Keratinocyte (primary cell): ENCODE measurements at regions not wholly inside any gene's neighbourhood (a gene's known extent, or its start where the extent isn't known, plus 50 kb on each side); places are given as distances from the start of the nearest gene placed in this dataset.

ENCODE experiments used
- DNase-seq: peaks from one replicate; pipeline ENCODE4 v3.0.0-alpha.2; 2011; ENCODE audit warnings: low read depth, missing footprints, low spot score
- FAIRE-seq: peaks from 2 replicates; lab custom pipeline; 2011; peaks lifted over from hg19 to GRCh38; lab: Jason Lieb, UNC
- H2AFZ ChIP-seq: 2 replicates; pipeline ENCODE4 v1.6.0; 2012; ENCODE audit warnings: low read length, control low read depth, inconsistent platforms; ENCODE audit not compliant: control insufficient read depth
- H3K27ac ChIP-seq: 2 replicates; pipeline ENCODE4 v1.5.1; 2011; ENCODE audit warnings: low read length; ENCODE audit not compliant: control insufficient read depth, insufficient read depth
- H3K27me3 ChIP-seq: 3 replicates; pipeline ENCODE4 v1.6.0; 2011; ENCODE audit warnings: low read length; ENCODE audit not compliant: control insufficient read depth, insufficient read depth; ENCODE audit errors: extremely low read depth
- H3K36me3 ChIP-seq, 2 experiments: 2 replicates in 1 of 2; 3 replicates in 1 of 2; pipeline ENCODE4 v1.5.1; 2011; ENCODE audit warnings: low read length in 2 of 2, mild to moderate bottlenecking in 1 of 2; ENCODE audit not compliant: control insufficient read depth in 2 of 2, insufficient read depth in 2 of 2; ENCODE audit errors: extremely low read depth in 1 of 2
- H3K4me1 ChIP-seq: 3 replicates; pipeline ENCODE4 v1.5.1; 2011; ENCODE audit warnings: low read length; ENCODE audit not compliant: control insufficient read depth, insufficient read depth; ENCODE audit errors: extremely low read depth
- H3K4me2 ChIP-seq: 3 replicates; pipeline ENCODE4 v1.6.0; 2011; ENCODE audit warnings: low read depth, low read length; ENCODE audit not compliant: control insufficient read depth, insufficient read depth; ENCODE audit errors: extremely low read depth
- H3K4me3 ChIP-seq, 3 experiments: fragments of 200-600 bp in 1 of 3; sonication (generic) in 1 of 3; 2 replicates in 2 of 3; 3 replicates in 1 of 3; pipeline ENCODE4 v1.5.1; 2011 to 2016; ENCODE audit warnings: low read length in 3 of 3, mild to moderate bottlenecking in 3 of 3, control low read depth in 2 of 3, inconsistent platforms in 1 of 3, low read depth in 1 of 3, mixed read lengths in 1 of 3, mixed run types in 1 of 3, moderate library complexity in 1 of 3; ENCODE audit not compliant: control insufficient read depth in 2 of 3, insufficient read depth in 2 of 3; ENCODE audit errors: extremely low read depth in 1 of 3
- H3K79me2 ChIP-seq: 2 replicates; pipeline ENCODE4 v1.6.0; 2012; ENCODE audit warnings: low read length; ENCODE audit not compliant: control insufficient read depth, insufficient read depth
- H3K9ac ChIP-seq: 3 replicates; pipeline ENCODE4 v1.6.0; 2011; ENCODE audit warnings: low read length; ENCODE audit not compliant: control insufficient read depth, insufficient read depth; ENCODE audit errors: extremely low read depth
- H3K9me1 ChIP-seq: 3 replicates; pipeline ENCODE4 v1.6.0; 2011; ENCODE audit warnings: low read length; ENCODE audit not compliant: control insufficient read depth, insufficient read depth; ENCODE audit errors: extremely low read depth
- H3K9me3 ChIP-seq: 2 replicates; pipeline ENCODE4 v1.5.1; 2012; ENCODE audit warnings: low read depth, low read length; ENCODE audit not compliant: control insufficient read depth
- H4K20me1 ChIP-seq: 3 replicates; pipeline ENCODE4 v1.6.0; 2011; ENCODE audit warnings: low read length; ENCODE audit not compliant: control insufficient read depth, insufficient read depth; ENCODE audit errors: extremely low read depth
- CTCF ChIP-seq, 3 experiments: IDR thresholded peaks in 1 of 3; conservative IDR thresholded peaks in 1 of 3; optimal IDR thresholded peaks in 1 of 3; 2 replicates in 2 of 3; 3 replicates in 1 of 3; pipeline versions ENCODE3 to v1.5.1; 2011; ENCODE audit warnings: low read length in 3 of 3, mild to moderate bottlenecking in 3 of 3, moderate library complexity in 2 of 3, control low read depth in 1 of 3, inconsistent platforms in 1 of 3; ENCODE audit not compliant: insufficient read depth in 2 of 3; ENCODE audit errors: extremely low read depth in 1 of 3
- EZH2 ChIP-seq: IDR thresholded peaks from one replicate; pipeline ENCODE4 v1.6.1; 2012; ENCODE audit warnings: inconsistent platforms, mild to moderate bottlenecking, low read length, moderate library complexity
- dilution Hi-C: fragments of 300-500 bp; cut with MboI; formaldehyde crosslinking; loops from one replicate; pipeline ENCODE4 v1.7.0; 2020; ENCODE audit warnings: low sequenced_read_pairs; ENCODE audit not compliant: extremely low pct_ligation_motif_present

GRCh38 chr2:59080451-59081181, 839.5 kb upstream of the FANCL start:
- H3K27me3 ChIP-seq: no peaks in the 10 kb centered on the region
- H3K4me3 ChIP-seq: no peak overlapping the region
- no peaks in the 10 kb centered on the region for H4K20me1 ChIP-seq
- no peaks in the 10 kb centered on the region for H3K36me3 ChIP-seq
- H3K9ac ChIP-seq: no peak overlapping the region
- no peaks in the 10 kb centered on the region for H3K79me2 ChIP-seq
- FAIRE-seq (no peak), DNase-seq (no peak)
- no peak overlapping the region for H2AFZ ChIP-seq
- H3K9me3 ChIP-seq: no peaks in the 10 kb centered on the region
- no peak overlapping the region for H3K27ac ChIP-seq
- TF ChIP-seq EZH2 (no peak), CTCF (optimal IDR thresholded peaks at IDR 0.05 in 1 of 3, IDR thresholded peaks at IDR 0.05 in 1 of 3, conservative IDR thresholded peaks at IDR 0.05 in 1 of 3; ENCODE audit: extremely low read depth in 1 of 3, insufficient read depth in 2 of 3, low read length in 3 of 3) (no peak)
- H3K4me2 ChIP-seq: no peak overlapping the region
- H3K4me1 ChIP-seq: no peaks in the 10 kb centered on the region
- dilution Hi-C loops: loop anchor here (5.0 kb wide), 1 partner anchor 33 kb away; no protein-coding TSS in a partner anchor
- H3K9me1 ChIP-seq: no peaks in the 10 kb centered on the region

DNA sequence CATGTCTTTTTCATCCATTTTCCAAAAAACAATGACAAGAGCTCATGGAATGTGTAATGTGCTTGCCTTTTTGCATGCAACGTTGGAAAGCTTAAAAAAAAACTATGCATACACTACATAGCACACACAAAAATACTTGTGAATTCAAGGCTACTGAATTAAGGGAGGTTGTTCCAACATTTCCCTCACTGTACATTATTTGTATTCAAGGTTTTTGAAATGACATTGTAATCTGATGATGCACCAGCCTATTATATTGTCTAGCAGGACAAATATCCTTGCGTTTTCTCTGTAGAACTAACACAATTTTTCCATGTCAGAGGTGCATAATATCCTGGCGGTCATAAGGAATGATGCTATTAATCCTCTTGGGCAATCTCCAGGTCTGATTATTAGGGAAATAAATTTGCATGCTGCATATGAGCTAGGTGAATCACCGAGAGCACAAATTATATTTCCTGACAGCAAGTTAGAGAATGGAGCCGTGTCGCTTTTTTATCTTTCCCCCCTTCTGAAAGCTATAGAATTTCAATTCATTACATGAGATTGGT, 836.9 kb upstream of the FANCL start:
- Histone ChIP-seq H3K4me3 (no peak overlapping the region), H3K4me1 (no peaks in the 10 kb centered on the region), H3K27me3 (no peaks in the 10 kb centered on the region), H4K20me1 (no peaks in the 10 kb centered on the region), H3K9me3 (no peaks in the 10 kb centered on the region), H3K79me2 (no peaks in the 10 kb centered on the region), H3K4me2 (no peak overlapping the region), H2AFZ (no peak overlapping the region), H3K36me3 (no peaks in the 10 kb centered on the region), H3K9ac (no peak overlapping the region), H3K27ac (no peak overlapping the region), H3K9me1 (no peaks in the 10 kb centered on the region)
- no peak for FAIRE-seq
- TF ChIP-seq CTCF (optimal IDR thresholded peaks at IDR 0.05 in 1 of 3, IDR thresholded peaks at IDR 0.05 in 1 of 3, conservative IDR thresholded peaks at IDR 0.05 in 1 of 3; ENCODE audit: extremely low read depth in 1 of 3, insufficient read depth in 2 of 3, low read length in 3 of 3) (no peak), EZH2 (no peak)
- dilution Hi-C loops: no loop called here
- no peak for DNase-seq
